ENCODE measurements at regions not wholly inside any gene's neighbourhood (a gene's known extent, or its start where the extent isn't known, plus 50 kb on each side); places are given as distances from the start of the nearest gene placed in this dataset.
A peak's percentile ranks its signal among the peaks of the same experiment; 100 is the strongest.

DNA sequence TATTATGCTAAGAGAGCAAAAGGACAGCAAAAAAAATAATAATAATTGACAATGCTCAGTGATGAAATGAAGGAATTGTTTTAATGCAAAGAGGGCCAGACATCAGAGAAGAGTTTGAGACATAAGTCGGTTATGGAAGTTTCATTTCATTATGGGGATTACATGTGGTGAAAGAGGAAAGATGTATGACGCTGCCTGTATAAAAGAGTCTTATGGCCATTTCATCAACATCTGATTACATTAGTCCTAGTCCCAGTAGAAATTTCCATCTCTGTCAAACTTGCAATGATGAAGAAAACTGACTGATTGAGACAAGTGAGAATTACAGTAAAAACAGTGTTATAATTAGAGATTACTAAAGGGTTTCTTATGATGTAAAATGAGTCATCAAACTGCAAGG is 900.6 kb upstream of the CDH9 start:
- peaks cover 3% of the 10 kb centered on the region for H3K9me3 Mint-ChIP-seq (ENCODE audit: low read depth, unreplicated experiment)
- no peak overlapping the region for H3K4me3 Mint-ChIP-seq (ENCODE audit: low read depth, unreplicated experiment)
- no peaks in the 10 kb centered on the region for H3K27me3 Mint-ChIP-seq (ENCODE audit: unreplicated experiment)
- no peak overlapping the region for H3K27ac Mint-ChIP-seq (ENCODE audit: unreplicated experiment)
- CTCF ChIA-PET: no interaction called here
- TF ChIP-seq, protein P1, sequence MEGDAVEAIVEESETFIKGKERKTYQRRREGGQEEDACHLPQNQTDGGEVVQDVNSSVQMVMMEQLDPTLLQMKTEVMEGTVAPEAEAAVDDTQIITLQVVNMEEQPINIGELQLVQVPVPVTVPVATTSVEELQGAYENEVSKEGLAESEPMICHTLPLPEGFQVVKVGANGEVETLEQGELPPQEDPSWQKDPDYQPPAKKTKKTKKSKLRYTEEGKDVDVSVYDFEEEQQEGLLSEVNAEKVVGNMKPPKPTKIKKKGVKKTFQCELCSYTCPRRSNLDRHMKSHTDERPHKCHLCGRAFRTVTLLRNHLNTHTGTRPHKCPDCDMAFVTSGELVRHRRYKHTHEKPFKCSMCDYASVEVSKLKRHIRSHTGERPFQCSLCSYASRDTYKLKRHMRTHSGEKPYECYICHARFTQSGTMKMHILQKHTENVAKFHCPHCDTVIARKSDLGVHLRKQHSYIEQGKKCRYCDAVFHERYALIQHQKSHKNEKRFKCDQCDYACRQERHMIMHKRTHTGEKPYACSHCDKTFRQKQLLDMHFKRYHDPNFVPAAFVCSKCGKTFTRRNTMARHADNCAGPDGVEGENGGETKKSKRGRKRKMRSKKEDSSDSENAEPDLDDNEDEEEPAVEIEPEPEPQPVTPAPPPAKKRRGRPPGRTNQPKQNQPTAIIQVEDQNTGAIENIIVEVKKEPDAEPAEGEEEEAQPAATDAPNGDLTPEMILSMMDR (IDR thresholded peaks at IDR 0.05; ENCODE audit: unreplicated experiment): no peak
- no peak for DNase-seq
- BruUV-seq (replicated peaks): no TSS peak
- H3K4me1 Mint-ChIP-seq (ENCODE audit: low read depth, unreplicated experiment): no peaks in the 10 kb centered on the region
- intact Hi-C loops (cut with micrococcal nuclease; ENCODE audit: unreplicated experiment): loop anchor here (10.0 kb wide), 1 partner anchor 826 kb away; no protein-coding TSS in a partner anchor
- H3K36me3 Mint-ChIP-seq (ENCODE audit: insufficient read depth, unreplicated experiment): no peaks in the 10 kb centered on the region

DNA sequence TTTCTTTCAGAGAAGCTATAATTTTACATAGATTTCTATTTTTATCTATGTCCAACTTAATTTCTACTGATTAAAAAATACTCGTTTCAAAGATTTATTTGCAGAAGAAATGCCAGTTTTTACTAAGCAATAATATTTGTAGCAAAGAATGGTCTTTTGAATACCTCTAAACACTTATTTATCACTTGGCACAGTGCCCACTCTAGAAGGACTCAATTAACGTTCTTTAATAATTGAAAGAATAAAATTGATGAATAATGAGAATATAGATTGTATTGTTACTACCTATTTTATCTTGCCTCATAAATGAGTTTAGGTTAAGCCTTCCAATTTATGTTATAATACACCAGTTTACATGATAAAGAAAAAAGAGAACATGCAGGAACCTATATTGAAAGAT is 889.7 kb upstream of the CDH9 start:
- no peaks in the 10 kb centered on the region for H3K4me1 Mint-ChIP-seq (ENCODE audit: low read depth, unreplicated experiment)
- TF ChIP-seq, protein P1 (IDR thresholded peaks at IDR 0.05; ENCODE audit: unreplicated experiment): no peak
- H3K27ac Mint-ChIP-seq (ENCODE audit: unreplicated experiment): no peak overlapping the region

DNA sequence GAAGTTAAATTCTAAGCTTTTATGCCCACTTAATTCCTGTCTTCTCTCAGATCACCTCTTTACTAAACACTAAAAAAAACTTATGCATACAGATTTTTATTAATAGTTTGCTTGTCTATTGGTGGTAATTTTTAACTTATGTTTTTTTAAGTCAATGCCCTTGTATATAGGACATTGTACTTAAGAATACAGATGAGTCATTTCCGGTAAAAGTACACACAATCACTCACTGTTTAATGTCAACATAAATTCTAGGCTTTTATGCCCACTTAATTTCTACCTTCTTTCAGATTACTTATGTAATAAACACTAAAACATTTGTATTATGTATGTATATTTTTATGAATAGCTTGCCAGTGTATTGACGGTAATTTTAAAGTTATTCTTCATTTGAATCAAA is 872.8 kb upstream of the CDH9 start:
- no peak for DNase-seq
- intact Hi-C loops (cut with micrococcal nuclease; ENCODE audit: unreplicated experiment): no loop called here

More for the DNA sequence above, 889.7 kb upstream of the CDH9 start:
- CTCF ChIA-PET: interaction anchor here (0.5 kb wide), 1 partner anchor 1366 kb away, joined by 3 read pairs; no protein-coding TSS in a partner anchor
- H3K36me3 Mint-ChIP-seq (ENCODE audit: insufficient read depth, unreplicated experiment): no peaks in the 10 kb centered on the region
- no peak for DNase-seq
- H3K27me3 Mint-ChIP-seq (ENCODE audit: unreplicated experiment): no peaks in the 10 kb centered on the region
- intact Hi-C loops (cut with micrococcal nuclease; ENCODE audit: unreplicated experiment): loop anchor here (1.0 kb wide), 1 partner anchor 19 kb away; no protein-coding TSS in a partner anchor
- H3K4me3 Mint-ChIP-seq (ENCODE audit: low read depth, unreplicated experiment): no peak overlapping the region
- H3K9me3 Mint-ChIP-seq (ENCODE audit: low read depth, unreplicated experiment): no peaks in the 10 kb centered on the region
- no TSS peak for BruUV-seq (replicated peaks)

GRCh38 chr5:27908341-27908740 is 870.0 kb upstream of the CDH9 start:
- no peaks in the 10 kb centered on the region for H3K27me3 Mint-ChIP-seq (ENCODE audit: unreplicated experiment)
- BruUV-seq (replicated peaks): no TSS peak
- intact Hi-C loops (cut with micrococcal nuclease; ENCODE audit: unreplicated experiment): no loop called here
- DNase-seq: no peak
- peaks cover 3% of the 10 kb centered on the region for H3K9me3 Mint-ChIP-seq (ENCODE audit: low read depth, unreplicated experiment)
- peaks cover 28% of the 10 kb centered on the region for H3K4me1 Mint-ChIP-seq (ENCODE audit: low read depth, unreplicated experiment)
- CTCF ChIA-PET: no interaction called here
- H3K4me3 Mint-ChIP-seq (ENCODE audit: low read depth, unreplicated experiment): no peak overlapping the region
- TF ChIP-seq, protein P1 (IDR thresholded peaks at IDR 0.05; ENCODE audit: unreplicated experiment): no peak
- peaks cover 3% of the 10 kb centered on the region for H3K36me3 Mint-ChIP-seq (ENCODE audit: insufficient read depth, unreplicated experiment)
- peak overlapping the region; percentile 48 for H3K27ac Mint-ChIP-seq (ENCODE audit: unreplicated experiment)

More for the DNA sequence above, 872.8 kb upstream of the CDH9 start:
- no TSS peak for BruUV-seq (replicated peaks)
- CTCF ChIA-PET: no interaction called here
- TF ChIP-seq, protein P1 (IDR thresholded peaks at IDR 0.05; ENCODE audit: unreplicated experiment): no peak
- Mint-ChIP-seq H3K4me3 (ENCODE audit: low read depth, unreplicated experiment) (no peak overlapping the region), H3K36me3 (ENCODE audit: insufficient read depth, unreplicated experiment) (no peaks in the 10 kb centered on the region), H3K27me3 (ENCODE audit: unreplicated experiment) (no peaks in the 10 kb centered on the region), H3K9me3 (ENCODE audit: low read depth, unreplicated experiment) (peaks cover 7% of the 10 kb centered on the region), H3K27ac (ENCODE audit: unreplicated experiment) (peak overlapping the region; percentile 77), H3K4me1 (ENCODE audit: low read depth, unreplicated experiment) (peaks cover 28% of the 10 kb centered on the region)
